Anterior cingulate cortex (tissue), 58 donors: ENCODE measurements at regions not wholly inside any gene's neighbourhood (a gene's known extent, or its start where the extent isn't known, plus 50 kb on each side); places are given as distances from the start of the nearest gene placed in this dataset.
A peak's percentile ranks its signal among the peaks of the same experiment; 100 is the strongest.

Experiments used
- DNase-seq, 58 donors: peaks; one replicate each; lab custom pipeline; 2025; lab: John Stamatoyannopoulos, UW

DNA sequence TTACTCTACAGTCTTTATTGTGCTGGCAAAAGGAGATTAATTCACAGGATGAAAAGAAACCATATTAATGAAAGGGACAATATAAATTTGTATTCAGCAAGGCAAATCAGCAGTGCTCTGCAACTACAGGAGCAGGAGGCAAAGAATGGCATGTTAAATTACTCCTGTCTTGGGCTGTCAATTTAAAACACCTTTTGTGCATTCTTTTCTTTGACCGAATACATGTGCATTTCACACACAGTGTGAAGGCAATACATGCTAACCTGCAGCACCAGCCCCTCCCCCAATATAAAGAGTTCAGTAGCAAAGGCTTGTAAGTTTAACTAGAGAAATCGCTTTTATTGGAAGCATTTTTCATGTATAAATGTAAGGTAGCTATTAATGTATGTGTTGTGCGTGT lies 275.2 kb upstream of the TOPAZ1 start:
- no peak for DNase-seq

DNA sequence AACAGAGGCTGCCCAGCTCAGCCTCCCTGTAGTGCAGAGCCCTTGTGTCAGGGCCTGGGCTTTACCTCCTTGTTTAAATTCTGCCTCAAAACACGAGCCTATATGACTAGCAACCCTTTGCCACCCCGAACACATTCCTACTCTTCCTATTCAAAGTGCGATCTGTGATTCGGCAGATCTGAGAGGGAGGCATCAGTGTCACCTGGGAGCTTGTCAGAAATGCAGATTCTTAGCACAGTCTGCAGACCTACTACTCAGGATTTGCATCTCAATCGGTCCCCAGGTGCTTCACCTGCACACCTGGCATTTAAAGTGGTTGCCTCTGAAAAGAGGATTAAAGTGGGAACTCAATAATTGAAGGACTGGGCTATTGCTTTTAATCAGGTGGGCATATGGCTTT lies 273.2 kb upstream of the TOPAZ1 start:
- DNase-seq = no peak

DNA sequence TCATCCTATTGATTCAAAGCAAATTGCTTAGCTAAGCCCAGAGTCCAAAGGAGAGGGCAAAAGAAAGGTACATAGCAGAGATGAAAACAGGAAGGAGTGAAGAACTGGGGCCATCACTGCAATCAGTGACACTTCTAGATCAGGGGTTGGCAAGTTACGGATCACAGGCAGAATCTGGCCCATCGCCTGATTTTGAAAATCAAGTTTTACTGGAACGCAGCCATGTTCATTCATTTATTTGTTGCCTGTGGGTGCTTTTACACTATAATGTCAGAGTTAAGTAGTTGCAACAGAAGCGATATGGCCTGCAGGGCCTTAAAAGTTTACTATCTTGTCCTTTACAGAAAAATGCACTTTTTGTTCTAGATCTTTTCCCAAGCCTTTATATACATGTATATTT lies 271.7 kb upstream of the TOPAZ1 start:
- DNase-seq = no peak

DNA sequence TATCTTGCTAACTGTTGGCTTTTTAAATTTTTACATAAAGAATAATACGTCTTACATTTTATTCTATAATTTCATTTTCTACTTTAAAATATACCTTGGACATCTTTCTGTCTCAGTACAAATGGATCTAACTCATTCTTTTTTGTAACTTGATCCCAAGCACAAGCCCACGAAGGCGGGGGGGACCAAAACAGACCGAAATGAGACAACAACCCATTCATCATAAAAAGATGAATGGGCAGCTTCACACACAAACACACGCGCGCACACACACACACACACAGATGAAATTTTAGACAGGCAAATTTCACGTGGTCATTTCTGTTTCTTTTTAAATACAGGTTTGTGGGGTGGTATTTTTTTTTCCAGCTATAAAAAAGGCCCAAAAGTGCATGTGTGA lies 271.3 kb upstream of the TOPAZ1 start:
- DNase-seq = no peak

DNA sequence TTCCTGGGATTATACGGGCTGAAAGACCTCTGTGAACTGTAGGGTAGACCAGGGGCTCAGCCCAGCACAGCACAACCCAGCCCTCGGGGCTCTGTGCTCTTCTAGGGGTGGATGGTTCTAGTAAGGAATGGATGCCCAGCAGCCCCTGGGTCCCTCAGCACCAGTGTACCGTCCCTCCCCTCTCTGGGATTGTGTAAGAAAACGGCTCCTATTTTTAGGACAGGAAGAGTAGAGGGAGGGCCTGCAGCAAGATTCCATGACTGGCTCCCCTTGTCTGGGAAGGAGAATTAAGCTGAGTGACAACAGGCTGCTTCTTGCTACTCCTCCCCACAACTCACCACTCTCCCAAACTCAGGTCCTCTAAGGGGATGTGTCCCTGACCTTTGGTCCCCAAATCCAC lies 270.8 kb upstream of the TOPAZ1 start:
- DNase-seq = no peak

DNA sequence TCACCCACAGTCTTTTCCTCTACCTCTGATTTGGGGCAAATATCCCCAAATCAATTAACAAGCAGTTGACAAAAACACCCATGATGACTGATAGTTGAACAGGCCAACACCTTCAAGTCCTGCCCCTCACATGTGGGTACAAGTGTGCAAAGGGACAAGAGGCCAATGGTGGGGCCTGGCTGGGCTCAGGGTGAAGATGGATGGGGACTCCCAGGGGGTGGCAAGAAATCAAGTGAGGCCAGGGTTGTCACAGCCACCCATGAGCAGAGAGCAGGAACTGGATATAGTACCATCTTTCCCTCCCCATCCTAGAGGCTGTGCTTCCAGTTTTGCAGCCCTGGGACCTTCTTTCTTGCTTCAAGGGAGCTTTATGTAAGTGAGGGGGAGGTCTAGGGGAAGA lies 270.2 kb upstream of the TOPAZ1 start:
- no peak for DNase-seq

DNA sequence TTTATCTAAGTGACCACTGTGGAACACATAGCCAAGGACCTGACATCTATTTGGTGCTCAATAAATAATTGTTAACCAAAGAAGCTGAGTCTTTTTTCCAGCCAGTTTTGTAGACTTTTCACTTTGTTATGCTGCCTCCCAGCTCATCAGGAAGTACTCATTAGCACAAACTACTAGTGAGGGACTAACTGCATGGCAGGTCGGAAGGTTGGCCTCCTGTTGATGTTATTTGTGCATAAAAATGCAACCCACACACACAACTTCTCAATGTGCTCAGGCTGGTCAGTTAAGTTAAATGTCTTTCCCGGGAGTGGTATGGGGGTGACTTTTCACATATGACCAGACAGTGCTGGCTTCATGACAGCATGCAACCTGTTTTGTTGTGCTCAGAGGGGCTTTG lies 263.0 kb upstream of the TOPAZ1 start:
- DNase-seq = no peak

DNA sequence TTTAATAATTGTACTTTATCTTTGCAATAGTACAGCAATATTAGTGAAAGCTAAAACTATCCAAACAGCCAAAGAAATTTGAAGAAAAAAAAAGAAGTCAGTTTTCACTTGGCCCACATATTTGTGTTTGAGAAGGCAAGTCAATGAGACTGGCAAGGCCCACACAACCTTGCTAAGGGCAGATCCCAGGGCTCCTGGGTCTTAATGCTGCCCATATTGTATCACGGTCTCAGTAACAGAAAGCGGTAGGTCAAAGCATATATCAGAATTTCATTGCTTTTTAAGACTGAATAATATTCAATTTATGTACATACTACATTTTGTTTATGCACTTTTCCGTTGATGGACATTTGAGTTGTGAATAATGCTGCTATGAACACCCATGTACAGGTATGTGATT lies 262.0 kb upstream of the TOPAZ1 start:
- DNase-seq = no peak

DNA sequence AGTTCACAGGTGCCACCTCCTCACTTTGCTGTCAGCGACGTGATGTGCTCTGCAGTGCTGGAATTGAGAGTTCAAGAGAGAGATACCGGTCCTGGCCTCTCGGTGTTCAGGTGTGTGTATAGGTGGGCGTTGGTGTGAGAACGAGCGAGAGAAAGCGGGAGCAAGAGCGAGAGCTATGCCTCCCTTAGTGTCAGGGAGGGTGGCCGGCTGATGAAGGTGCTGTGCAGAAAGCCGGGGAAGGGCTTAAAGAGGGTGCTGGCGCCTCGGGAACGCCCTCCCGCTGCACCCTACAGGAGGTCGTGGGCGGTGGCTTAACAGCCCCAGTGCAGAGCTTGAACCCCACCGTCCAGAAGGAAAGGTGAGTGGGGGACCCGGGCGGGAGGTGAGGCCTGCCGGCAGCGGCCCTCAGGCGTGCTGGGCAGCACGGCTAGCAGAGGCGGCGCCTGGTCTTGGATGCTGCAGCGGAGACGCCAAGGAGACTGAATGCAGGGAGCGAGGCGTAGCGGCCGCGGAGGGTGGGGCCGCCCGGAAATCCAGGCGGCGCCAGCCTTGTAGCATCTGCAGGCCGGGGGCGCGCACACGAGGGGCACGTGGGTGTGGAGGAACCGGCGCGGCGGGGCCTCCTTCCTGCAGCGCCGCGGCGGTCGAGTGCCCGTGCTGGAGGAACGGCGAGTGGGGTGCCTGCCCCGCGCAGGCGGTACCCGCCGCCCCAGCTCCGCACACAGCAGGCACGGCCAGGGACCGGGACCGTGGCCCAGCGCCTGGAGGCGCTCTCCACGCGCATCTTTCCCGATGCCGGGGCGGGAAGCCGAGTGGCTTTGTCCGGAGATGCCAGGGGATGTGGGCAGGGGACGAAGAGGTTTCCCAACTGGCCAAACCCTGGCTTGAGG lies 246.8 kb upstream of the TOPAZ1 start:
- DNase-seq = peak in 27 of 58 donors; percentile 19 to 78 (median 52)

DNA sequence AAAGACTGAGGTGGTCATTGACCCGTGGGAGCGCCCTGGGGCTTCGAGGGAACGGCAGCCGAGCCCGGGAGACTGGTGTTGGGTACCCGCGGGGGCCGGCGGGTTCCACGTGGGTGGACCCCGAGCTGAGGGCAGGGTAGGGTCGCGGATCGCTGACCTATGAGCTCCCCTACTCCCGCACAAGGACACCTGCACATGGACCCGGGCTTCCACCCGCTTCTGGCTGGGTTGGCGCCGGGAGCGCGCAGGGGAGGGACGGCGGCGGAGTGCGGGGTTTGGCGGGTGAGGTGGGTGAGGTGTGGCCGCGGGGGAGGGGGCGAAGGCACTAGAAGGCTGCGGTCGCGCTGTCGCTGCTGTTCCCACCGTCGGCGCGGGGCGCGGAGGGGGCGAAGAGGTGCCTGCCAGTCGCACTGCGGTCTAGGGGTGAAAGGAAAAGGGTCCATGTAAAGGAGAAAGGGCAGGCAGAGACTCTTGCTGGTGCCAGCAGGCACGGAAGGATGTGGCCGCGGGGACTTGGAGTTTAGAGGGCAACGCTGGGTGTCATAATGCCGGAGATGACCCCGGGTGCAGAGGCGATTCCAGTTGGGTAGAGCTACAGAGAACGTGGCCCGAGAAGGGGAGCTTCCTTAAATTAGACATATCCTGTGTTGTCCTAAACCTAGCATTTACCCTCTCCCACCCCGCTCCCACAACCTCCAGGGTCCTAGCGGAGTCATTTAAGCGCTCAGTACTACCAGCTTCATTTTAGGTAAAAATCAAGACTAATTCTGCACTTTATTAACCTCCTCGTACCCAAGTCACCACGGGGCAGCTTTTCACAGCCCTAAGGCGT lies 245.9 kb upstream of the TOPAZ1 start:
- DNase-seq = peak in 1 of 58 donors; percentile 20

DNA sequence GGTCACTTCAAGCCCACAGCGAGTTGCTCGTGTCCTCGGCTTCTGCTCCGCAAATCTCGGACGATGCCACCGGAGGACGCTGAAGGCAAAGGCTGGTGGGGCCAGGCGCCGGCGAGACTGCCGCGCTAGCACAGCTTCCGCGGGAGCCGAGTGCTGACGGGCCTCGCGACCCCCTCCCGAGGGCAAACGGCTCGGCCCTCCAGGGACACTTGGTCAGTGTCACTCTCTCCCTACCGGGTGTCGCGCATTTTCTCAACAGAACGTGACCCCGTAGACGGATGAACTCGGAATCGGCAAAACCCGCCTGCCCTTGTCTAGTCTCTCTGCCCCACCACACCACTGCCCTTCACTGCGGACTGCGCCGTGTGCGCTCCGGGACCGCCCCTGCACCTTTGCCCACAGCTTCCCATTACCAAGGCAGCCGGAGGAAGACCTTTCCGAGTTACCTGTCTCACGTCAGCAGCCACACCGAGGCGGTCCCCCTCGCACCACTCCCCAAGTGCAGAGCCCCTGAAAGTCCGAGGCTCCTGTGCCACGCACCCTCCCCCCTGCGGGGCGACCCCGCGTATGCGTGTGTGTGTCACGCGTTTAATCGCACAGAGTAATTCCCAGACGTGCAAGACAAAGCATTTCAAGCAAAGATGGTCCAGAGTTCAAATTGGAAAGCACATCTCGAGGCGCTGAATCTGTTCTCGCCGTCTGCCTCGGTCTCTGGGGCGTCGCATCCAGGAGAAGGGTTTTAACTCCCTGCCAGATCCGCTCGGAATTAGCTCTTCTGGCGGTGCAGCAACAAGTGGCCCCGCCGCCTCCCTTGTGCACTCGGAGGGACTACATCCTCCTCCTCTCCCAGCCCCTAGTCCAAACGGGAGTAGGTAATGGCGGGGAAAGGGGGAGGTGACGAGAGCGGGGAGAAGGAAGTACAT lies 245.0 kb upstream of the TOPAZ1 start:
- DNase-seq = peak in 25 of 58 donors; percentile 19 to 68 (median 41)

DNA sequence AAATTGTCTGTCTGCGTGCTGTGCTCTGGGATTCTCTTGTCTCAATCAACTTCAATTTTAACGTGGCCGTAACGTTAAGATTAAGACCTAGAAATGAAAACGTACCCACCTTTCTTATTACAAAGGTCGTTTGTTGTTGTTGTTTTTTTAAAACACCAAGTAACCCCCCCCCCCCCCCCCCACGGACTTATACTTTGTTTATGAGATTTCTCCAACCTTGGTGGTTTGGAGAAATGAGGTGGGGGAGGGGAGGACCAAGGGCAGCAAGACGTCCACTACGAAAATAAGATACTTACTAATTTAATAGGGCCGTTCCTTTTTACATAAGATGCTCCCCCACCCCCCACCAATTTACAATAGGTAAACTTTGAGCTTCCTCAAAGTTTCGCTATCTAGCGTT lies 244.4 kb upstream of the TOPAZ1 start:
- DNase-seq = no peak

DNA sequence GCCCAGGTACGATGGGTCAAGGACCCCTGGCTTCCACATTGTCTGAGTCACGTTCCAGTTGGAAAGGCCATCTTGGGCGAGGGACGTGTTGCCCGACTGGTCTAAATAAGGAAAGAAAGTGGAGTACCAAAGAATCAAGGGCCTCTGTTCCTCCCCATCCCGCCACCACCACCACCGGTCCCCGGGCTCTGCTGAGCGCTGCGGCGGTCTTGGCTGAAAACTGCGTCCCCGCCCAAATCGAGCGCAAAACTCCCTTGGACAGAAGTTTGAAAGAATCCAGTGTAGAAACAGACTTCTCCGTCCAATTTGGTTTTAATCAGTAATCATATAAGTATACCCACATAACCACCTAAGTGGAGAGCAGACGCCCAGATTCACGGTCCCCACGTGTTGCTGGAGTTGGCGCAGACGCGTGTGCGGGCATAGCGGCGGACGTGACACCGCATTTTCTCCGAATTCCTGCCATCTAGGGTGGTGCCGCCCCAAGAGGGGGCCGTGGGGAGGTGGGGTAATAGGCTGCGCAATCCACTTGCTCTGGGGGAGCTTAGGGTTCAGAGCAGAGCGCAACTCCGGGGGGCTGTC lies 243.8 kb upstream of the TOPAZ1 start:
- DNase-seq = peak in 2 of 58 donors; percentile 56 to 62

DNA sequence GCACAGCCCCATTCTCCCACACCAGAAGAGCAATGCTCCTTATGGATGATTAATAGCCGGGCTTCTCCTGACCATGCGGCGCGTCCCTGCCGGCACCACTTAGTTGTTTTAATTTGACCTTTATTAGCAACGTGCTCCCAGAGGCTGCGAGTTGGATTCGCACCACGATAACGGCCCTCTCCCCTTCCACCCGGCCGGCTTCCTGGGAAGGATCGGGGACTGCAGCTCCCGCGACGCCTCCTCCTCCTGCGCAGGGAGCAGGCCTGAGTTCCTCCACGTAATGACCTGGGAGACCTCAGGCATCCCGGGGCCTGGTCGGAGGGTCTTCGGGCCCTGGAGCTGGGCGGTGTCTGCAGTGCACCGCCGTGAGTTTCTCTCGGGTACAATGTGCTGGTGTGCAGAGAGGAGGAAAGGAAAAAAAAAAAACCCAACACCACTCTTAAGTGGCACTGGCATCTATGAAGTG lies 243.3 kb upstream of the TOPAZ1 start:
- no peak for DNase-seq

DNA sequence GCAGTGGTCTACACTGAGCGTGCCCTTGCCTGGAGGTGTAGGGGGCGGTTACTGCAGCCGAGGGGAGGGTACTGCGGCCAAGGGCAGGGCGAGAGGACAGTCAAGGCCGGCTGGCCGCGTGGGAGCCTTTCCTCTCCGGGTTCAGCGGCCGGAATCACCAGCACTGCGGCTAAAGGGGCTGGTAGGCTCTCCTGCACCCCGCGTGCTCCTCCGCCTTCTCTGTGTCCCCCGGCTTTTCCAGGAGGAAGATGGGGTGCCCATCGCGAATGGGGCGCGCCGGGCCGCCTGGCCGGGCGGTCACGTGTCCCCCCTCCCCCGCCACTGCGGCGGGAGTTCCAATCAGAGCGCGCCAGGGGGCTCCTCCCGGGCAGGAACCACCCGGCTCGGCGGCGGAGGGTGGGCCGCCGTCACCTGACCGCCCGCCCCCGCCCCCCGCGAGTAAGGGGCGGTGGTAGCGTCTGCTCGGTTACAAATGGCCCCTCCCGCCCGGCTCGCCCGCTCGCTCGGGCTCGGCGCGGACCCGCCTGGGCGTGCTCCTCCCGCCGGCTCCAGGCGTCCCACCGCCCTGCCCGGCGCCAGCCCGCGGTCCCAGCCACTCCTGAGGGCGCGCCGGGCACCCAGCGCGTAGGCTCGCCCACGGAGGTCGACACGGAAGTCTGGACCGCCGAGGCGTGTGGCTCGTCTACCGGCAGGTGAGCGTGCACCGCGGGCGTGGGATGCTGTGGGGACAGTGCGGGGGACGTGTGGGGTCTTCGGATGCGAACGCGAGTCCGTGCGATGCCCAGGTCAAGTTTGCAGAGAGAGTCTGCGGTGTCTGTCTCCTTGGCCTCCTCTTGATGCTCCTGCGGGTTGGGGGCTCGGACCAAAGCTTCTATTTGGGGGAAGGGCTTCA lies 242.6 kb upstream of the TOPAZ1 start:
- DNase-seq = peak in 45 of 58 donors; percentile 31 to 87 (median 56)

DNA sequence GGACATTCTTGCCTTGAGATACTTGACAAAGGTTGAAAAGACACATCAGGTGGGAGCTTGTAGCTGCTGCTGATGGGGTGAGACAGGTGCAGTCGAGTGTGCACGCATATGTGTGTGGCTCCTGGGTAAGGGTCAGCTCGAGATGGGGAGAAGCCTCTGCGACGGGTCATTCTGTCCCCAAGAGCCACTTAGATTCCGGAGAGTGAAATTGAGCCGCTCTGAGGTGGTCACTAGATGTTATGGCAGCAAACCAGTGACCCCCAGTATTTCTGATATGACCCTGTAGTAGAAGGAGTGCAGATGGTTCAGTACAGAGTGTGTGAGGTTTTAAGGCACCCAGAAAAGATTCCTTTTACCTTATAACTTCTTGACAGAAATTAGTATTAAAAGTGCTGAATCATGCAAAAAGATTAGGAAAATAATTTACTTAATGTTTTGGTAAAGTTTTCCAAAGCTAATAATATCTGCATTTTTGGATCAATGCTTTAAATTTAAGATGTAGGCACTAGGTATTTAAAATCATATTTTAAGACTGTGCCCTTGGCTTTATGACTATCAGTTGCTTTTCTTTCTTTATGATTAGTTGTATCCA lies 241.9 kb upstream of the TOPAZ1 start:
- DNase-seq = no peak

DNA sequence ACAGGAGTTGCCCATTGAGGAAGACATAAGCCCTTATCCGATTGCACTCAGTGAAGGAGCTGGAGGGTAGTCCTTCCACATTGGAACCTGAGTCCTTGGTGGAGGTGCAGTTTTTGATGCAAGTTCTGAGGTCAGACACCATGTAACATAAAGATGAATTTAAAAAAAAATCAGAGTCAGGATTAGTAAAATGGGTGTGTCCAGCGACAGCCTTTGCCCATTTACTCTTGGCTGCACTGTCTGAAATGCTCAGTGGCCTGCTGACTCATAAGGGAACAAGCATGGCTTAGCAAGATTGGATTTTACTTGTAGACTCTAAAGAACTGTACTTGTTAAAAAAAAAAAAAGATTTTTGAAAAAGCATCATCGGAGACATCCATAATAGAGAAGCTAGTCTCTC lies 241.1 kb upstream of the TOPAZ1 start:
- DNase-seq = no peak

DNA sequence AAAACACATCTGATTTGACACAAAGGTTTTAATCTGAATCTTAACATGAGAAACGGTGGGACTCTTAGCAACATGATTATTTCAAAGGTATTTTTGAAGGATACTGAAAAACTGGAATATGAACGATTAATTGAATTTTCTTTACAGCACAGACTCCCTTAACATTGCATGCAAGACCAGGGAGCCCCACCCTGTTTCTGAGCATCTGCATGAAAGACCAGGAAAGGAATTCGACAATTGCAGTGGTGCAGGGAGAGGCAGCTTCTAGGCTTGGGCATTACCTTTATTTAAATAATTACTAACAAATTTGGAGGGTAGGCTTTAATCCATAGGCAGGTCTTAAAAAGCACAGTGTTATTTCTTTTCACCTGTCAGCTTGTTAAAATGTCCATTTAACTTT lies 240.6 kb upstream of the TOPAZ1 start:
- DNase-seq = no peak

DNA sequence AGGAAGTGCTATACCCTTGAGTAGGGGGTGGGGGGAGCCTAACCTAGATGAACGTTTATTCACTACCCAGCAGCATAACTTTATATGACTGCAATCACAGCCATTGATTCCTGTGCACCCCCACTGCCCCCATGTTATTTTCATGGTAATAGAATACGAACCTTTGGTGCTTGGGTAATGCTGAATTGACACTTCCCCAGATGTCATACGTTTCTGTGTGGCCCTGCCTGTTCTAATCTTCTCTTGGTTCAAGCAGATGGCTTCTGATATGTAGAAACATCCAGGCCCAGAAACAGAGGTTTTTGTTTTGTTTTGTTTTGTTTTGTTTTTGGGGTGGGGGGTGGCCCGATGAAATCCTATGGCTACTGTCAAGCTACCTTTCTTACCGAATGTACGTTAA lies 237.9 kb upstream of the TOPAZ1 start:
- DNase-seq = no peak
